WTC11 (cell line): ENCODE measurements at regions not wholly inside any gene's neighbourhood (a gene's known extent, or its start where the extent isn't known, plus 50 kb on each side); places are given as distances from the start of the nearest gene placed in this dataset.

Experiments
- ATAC-seq: fragments of 200-7000 bp; cut with Tn5 transposase; 2 replicates; pipeline ENCODE4 v1.10.0; 2021; ENCODE audit warnings: mild to moderate bottlenecking, moderate library complexity
- CTCF ChIA-PET: fragments of 300-600 bp; sonication (Branson Sonifier 250); formaldehyde crosslinking; loops from one replicate; lab custom pipeline; 2021; ENCODE audit warnings: antibody characterized with exemption; lab: Charles Lee
- POLR2A ChIA-PET: fragments of 350-600 bp; sonication (Branson Sonifier 250); formaldehyde crosslinking; loops from one replicate; lab custom pipeline; 2021; ENCODE audit warnings: antibody characterized with exemption; lab: Charles Lee
- DNase-seq: peaks from one replicate; pipeline ENCODE4 v3.0.0; 2021; ENCODE audit warnings: low spot score
- H3K27ac Mint-ChIP-seq: 2 replicates; pipeline ENCODE4 v1.8.0; 2021; ENCODE audit warnings: mixed read lengths
- H3K27me3 Mint-ChIP-seq: 2 replicates; pipeline ENCODE4 v1.8.0; 2021; ENCODE audit warnings: low read depth, mild to moderate bottlenecking, moderate library complexity, mixed read lengths
- H3K36me3 Mint-ChIP-seq: 2 replicates; pipeline ENCODE4 v1.8.0; 2021; ENCODE audit warnings: mixed read lengths
- H3K4me1 Mint-ChIP-seq: 2 replicates; pipeline ENCODE4 v1.8.0; 2022; ENCODE audit warnings: mixed read lengths
- H3K4me3 Mint-ChIP-seq: 2 replicates; pipeline ENCODE4 v1.8.0; 2021; ENCODE audit warnings: mild to moderate bottlenecking, moderate library complexity, mixed read lengths
- H3K9me3 Mint-ChIP-seq: 2 replicates; pipeline ENCODE4 v1.8.0; 2021; ENCODE audit warnings: mixed read lengths
- CBFB ChIP-seq: sonication (generic); formaldehyde crosslinking; IDR thresholded peaks from 2 replicates; pipeline ENCODE4 v1.8.1; 2022; ENCODE audit warnings: mild to moderate bottlenecking, low read depth, missing genetic modification reagents
- ESRRA ChIP-seq: sonication (generic); formaldehyde crosslinking; IDR thresholded peaks from 2 replicates; pipeline ENCODE4 v1.8.1; 2022; ENCODE audit warnings: mild to moderate bottlenecking, missing genetic modification reagents, borderline replicate concordance
- ETV6 ChIP-seq: sonication (generic); formaldehyde crosslinking; IDR thresholded peaks from 2 replicates; pipeline ENCODE4 v1.8.1; 2022; ENCODE audit warnings: mild to moderate bottlenecking, missing genetic modification reagents
- FOXJ3 ChIP-seq: sonication (generic); formaldehyde crosslinking; IDR thresholded peaks from 2 replicates; pipeline ENCODE4 v1.9.0; 2021; ENCODE audit warnings: missing genetic modification reagents, mild to moderate bottlenecking, borderline replicate concordance
- FOXK1 ChIP-seq: sonication (generic); formaldehyde crosslinking; IDR thresholded peaks from 2 replicates; pipeline ENCODE4 v1.8.0; 2022; ENCODE audit warnings: mild to moderate bottlenecking, moderate library complexity, missing genetic modification reagents
- HMGA2 ChIP-seq: fragments of 250-450 bp; sonication (Bioruptor Pico); IDR thresholded peaks from 2 replicates; pipeline ENCODE4 v1.4.0; 2021; ENCODE audit warnings: mild to moderate bottlenecking, moderate library complexity
- IRF2 ChIP-seq: sonication (generic); formaldehyde crosslinking; IDR thresholded peaks from 2 replicates; pipeline ENCODE4 v1.8.0; 2022; ENCODE audit warnings: low read depth, missing genetic modification reagents, borderline replicate concordance
- SMAD4 ChIP-seq: sonication (generic); formaldehyde crosslinking; IDR thresholded peaks from 2 replicates; pipeline ENCODE4 v1.8.0; 2022; ENCODE audit warnings: mild to moderate bottlenecking, missing genetic modification reagents
- SP1 ChIP-seq: sonication (generic); formaldehyde crosslinking; conservative IDR thresholded peaks from 2 replicates; pipeline ENCODE4 v1.8.1; 2022; ENCODE audit warnings: missing genetic modification reagents
- TCF7 ChIP-seq: sonication (generic); formaldehyde crosslinking; IDR thresholded peaks from 2 replicates; pipeline ENCODE4 v1.8.0; 2022; ENCODE audit warnings: mild to moderate bottlenecking, low read depth, missing genetic modification reagents, moderate library complexity
- ZNF138 ChIP-seq: sonication (generic); formaldehyde crosslinking; conservative IDR thresholded peaks from 2 replicates; pipeline ENCODE4 v1.8.1; 2022; ENCODE audit warnings: mild to moderate bottlenecking, moderate library complexity, missing genetic modification reagents
- ZNF317 ChIP-seq: sonication (generic); formaldehyde crosslinking; IDR thresholded peaks from 2 replicates; pipeline ENCODE4 v1.8.1; 2023; ENCODE audit warnings: low read depth, mild to moderate bottlenecking, moderate library complexity, missing genetic modification reagents, borderline replicate concordance
- ZNF416 ChIP-seq: fragments of 250-450 bp; sonication (Bioruptor Pico); IDR thresholded peaks from 2 replicates; pipeline ENCODE4 v1.9.0; 2021; ENCODE audit warnings: mild to moderate bottlenecking, inconsistent platforms
- ZNF423 ChIP-seq: fragments of 250-450 bp; sonication (Bioruptor Pico); IDR thresholded peaks from 2 replicates; pipeline ENCODE4 v2.1.2; 2022; ENCODE audit warnings: mild to moderate bottlenecking, moderate library complexity
- ZNF671 ChIP-seq: fragments of 250-450 bp; sonication (Bioruptor Pico); IDR thresholded peaks from 2 replicates; pipeline ENCODE4 v1.8.0; 2021; ENCODE audit warnings: mild to moderate bottlenecking
- TF ChIP-seq, protein P1 (sequence below): sonication (generic); formaldehyde crosslinking; IDR thresholded peaks from 2 replicates; pipeline ENCODE4 v1.8.1; 2023; ENCODE audit warnings: mild to moderate bottlenecking, missing genetic modification reagents, borderline replicate concordance
- TF ChIP-seq, protein P2 (sequence below): fragments of 250-450 bp; sonication (Bioruptor Pico); IDR thresholded peaks from 2 replicates; pipeline ENCODE4 v1.9.0; 2021; ENCODE audit warnings: mild to moderate bottlenecking
- TF ChIP-seq, protein P3 (sequence below): sonication (generic); formaldehyde crosslinking; IDR thresholded peaks from 2 replicates; pipeline ENCODE4 v1.8.1; 2022; ENCODE audit warnings: mild to moderate bottlenecking, missing genetic modification reagents, moderate library complexity, borderline replicate concordance
- TF ChIP-seq, protein P4 (sequence below): fragments of 250-450 bp; sonication (Bioruptor Pico); IDR thresholded peaks from 2 replicates; pipeline ENCODE4 v2.1.2; 2022; ENCODE audit warnings: mild to moderate bottlenecking, moderate library complexity
- TF ChIP-seq, protein P5 (sequence below): sonication (generic); formaldehyde crosslinking; conservative IDR thresholded peaks from 2 replicates; pipeline ENCODE4 v1.8.1; 2023; ENCODE audit warnings: mild to moderate bottlenecking, low read depth, missing genetic modification reagents, moderate library complexity

DNA sequence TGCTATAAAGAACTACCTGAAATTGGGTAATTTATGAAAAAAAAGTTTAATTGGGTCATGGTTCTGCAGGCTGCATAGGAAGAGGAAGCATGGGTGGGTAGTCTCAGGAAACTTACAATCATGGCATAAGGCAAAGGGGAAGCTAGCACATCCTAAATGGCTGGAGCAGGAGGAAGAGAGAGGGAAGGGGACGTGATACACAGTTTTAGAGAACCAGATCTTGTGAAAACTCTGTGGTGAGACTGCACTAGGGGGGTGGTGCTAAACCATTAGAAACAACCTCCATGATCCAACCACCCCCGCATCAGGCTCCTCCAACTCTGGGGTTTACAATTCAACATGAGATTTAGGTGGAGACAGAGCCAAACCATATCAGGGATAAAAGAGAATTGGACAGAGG lies 624.2 kb downstream of the PRR16 start (continued):
- TF ChIP-seq, protein P1, sequence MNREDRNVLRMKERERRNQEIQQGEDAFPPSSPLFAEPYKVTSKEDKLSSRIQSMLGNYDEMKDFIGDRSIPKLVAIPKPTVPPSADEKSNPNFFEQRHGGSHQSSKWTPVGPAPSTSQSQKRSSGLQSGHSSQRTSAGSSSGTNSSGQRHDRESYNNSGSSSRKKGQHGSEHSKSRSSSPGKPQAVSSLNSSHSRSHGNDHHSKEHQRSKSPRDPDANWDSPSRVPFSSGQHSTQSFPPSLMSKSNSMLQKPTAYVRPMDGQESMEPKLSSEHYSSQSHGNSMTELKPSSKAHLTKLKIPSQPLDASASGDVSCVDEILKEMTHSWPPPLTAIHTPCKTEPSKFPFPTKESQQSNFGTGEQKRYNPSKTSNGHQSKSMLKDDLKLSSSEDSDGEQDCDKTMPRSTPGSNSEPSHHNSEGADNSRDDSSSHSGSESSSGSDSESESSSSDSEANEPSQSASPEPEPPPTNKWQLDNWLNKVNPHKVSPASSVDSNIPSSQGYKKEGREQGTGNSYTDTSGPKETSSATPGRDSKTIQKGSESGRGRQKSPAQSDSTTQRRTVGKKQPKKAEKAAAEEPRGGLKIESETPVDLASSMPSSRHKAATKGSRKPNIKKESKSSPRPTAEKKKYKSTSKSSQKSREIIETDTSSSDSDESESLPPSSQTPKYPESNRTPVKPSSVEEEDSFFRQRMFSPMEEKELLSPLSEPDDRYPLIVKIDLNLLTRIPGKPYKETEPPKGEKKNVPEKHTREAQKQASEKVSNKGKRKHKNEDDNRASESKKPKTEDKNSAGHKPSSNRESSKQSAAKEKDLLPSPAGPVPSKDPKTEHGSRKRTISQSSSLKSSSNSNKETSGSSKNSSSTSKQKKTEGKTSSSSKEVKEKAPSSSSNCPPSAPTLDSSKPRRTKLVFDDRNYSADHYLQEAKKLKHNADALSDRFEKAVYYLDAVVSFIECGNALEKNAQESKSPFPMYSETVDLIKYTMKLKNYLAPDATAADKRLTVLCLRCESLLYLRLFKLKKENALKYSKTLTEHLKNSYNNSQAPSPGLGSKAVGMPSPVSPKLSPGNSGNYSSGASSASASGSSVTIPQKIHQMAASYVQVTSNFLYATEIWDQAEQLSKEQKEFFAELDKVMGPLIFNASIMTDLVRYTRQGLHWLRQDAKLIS (CRISPR knock-in tag), result no peak
- TF ChIP-seq FOXK1 (CRISPR knock-in tag) (no peak), ETV6 (CRISPR knock-in tag) (no peak), CBFB (CRISPR knock-in tag) (no peak), HMGA2 (no peak), ZNF317 (CRISPR knock-in tag) (no peak), ZNF416 (CRISPR knock-in tag) (no peak)
- TF ChIP-seq, protein P2, sequence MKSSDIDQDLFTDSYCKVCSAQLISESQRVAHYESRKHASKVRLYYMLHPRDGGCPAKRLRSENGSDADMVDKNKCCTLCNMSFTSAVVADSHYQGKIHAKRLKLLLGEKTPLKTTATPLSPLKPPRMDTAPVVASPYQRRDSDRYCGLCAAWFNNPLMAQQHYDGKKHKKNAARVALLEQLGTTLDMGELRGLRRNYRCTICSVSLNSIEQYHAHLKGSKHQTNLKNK, result no peak
- TF ChIP-seq, protein P3, sequence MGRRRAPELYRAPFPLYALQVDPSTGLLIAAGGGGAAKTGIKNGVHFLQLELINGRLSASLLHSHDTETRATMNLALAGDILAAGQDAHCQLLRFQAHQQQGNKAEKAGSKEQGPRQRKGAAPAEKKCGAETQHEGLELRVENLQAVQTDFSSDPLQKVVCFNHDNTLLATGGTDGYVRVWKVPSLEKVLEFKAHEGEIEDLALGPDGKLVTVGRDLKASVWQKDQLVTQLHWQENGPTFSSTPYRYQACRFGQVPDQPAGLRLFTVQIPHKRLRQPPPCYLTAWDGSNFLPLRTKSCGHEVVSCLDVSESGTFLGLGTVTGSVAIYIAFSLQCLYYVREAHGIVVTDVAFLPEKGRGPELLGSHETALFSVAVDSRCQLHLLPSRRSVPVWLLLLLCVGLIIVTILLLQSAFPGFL, result no peak

DNA sequence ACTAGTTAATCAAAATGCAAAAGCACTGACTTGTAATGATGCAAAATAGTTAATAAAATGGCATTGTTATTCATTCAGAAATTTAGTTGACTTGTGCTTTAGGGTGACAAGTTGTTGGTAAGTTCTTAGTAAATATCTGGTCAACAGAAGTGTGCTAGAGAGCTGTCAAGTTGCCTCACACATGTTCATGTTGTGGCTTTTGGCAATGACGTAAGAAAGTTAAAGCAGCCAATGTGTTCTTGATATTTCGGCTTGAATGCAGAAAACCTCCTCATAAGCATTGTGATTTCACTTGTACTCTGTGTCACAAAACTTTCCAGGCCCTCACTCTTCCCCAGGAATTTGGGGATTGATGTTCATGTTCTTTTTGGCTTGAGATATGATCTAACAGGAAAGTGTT lies 626.7 kb downstream of the PRR16 start:
- POLR2A ChIA-PET, result no interaction called here
- CTCF ChIA-PET, result no interaction called here
- TF ChIP-seq TCF7 (CRISPR knock-in tag), result no peak
- TF ChIP-seq FOXJ3 (CRISPR knock-in tag), result no peak
- TF ChIP-seq HMGA2, result no peak
- TF ChIP-seq ZNF138 (CRISPR knock-in tag), result no peak
- TF ChIP-seq, protein P3, result no peak
- TF ChIP-seq IRF2 (CRISPR knock-in tag), result no peak
- TF ChIP-seq SMAD4 (CRISPR knock-in tag), result no peak
- TF ChIP-seq, protein P4, sequence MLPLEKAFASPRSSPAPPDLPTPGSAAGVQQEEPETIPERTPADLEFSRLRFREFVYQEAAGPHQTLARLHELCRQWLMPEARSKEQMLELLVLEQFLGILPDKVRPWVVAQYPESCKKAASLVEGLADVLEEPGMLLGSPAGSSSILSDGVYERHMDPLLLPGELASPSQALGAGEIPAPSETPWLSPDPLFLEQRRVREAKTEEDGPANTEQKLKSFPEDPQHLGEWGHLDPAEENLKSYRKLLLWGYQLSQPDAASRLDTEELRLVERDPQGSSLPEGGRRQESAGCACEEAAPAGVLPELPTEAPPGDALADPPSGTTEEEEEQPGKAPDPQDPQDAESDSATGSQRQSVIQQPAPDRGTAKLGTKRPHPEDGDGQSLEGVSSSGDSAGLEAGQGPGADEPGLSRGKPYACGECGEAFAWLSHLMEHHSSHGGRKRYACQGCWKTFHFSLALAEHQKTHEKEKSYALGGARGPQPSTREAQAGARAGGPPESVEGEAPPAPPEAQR (CRISPR knock-in tag), result no peak
- no peak for TF ChIP-seq ESRRA (CRISPR knock-in tag)
- TF ChIP-seq ZNF671 (CRISPR knock-in tag), result no peak
- TF ChIP-seq ZNF423 (CRISPR knock-in tag), result no peak
- TF ChIP-seq, protein P5, sequence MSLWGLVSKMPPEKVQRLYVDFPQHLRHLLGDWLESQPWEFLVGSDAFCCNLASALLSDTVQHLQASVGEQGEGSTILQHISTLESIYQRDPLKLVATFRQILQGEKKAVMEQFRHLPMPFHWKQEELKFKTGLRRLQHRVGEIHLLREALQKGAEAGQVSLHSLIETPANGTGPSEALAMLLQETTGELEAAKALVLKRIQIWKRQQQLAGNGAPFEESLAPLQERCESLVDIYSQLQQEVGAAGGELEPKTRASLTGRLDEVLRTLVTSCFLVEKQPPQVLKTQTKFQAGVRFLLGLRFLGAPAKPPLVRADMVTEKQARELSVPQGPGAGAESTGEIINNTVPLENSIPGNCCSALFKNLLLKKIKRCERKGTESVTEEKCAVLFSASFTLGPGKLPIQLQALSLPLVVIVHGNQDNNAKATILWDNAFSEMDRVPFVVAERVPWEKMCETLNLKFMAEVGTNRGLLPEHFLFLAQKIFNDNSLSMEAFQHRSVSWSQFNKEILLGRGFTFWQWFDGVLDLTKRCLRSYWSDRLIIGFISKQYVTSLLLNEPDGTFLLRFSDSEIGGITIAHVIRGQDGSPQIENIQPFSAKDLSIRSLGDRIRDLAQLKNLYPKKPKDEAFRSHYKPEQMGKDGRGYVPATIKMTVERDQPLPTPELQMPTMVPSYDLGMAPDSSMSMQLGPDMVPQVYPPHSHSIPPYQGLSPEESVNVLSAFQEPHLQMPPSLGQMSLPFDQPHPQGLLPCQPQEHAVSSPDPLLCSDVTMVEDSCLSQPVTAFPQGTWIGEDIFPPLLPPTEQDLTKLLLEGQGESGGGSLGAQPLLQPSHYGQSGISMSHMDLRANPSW, result no peak
- TF ChIP-seq SP1, result no peak
- TF ChIP-seq, protein P2, result no peak
- TF ChIP-seq, all 79 proteins: peak for 0
- H3K4me1 Mint-ChIP-seq, result no peaks in the 10 kb centered on the region
- no peak overlapping the region for H3K27ac Mint-ChIP-seq
- no peaks in the 10 kb centered on the region for H3K36me3 Mint-ChIP-seq
- 0 out of 2 replicates have a peak, but pooled peaks cover 3% of the 10 kb centered on the region for H3K9me3 Mint-ChIP-seq
- no peak for DNase-seq
- ATAC-seq, result no peak
- no peak overlapping the region for H3K4me3 Mint-ChIP-seq
- H3K27me3 Mint-ChIP-seq, result no peaks in the 10 kb centered on the region
